Activated CD4-positive, alpha-beta memory T cell treated with anti-CD3 and anti-CD28 coated beads, Interleukin-2, amount 10 ng/mL, durations not matched to agents 7 days and 5 days (primary cell): ENCODE measurements at regions not wholly inside any gene's neighbourhood (a gene's known extent, or its start where the extent isn't known, plus 50 kb on each side); places are given as distances from the start of the nearest gene placed in this dataset.
A peak's percentile ranks its signal among the peaks of the same experiment; 100 is the strongest.

Experiments used
- CTCF ChIA-PET: fragments of 350-600 bp; sonication (Branson Sonifier 250); formaldehyde crosslinking; loops from one replicate; lab custom pipeline; 2021; ENCODE audit warnings: antibody characterized with exemption, inconsistent platforms; lab: Charles Lee
- POLR2A ChIA-PET: fragments of 350-600 bp; sonication (Branson Sonifier 250); formaldehyde crosslinking; loops from one replicate; lab custom pipeline; 2021; ENCODE audit warnings: antibody characterized with exemption; lab: Charles Lee
- DNase-seq: peaks from one replicate; pipeline ENCODE4 v3.0.0-alpha.2; 2020
- H3K27ac Mint-ChIP-seq: one replicate; pipeline ENCODE4 v1.8.0; 2021; ENCODE audit warnings: mild to moderate bottlenecking, mixed read lengths
- H3K27me3 Mint-ChIP-seq: one replicate; pipeline ENCODE4 v1.8.0; 2021; ENCODE audit warnings: mixed read lengths
- H3K36me3 Mint-ChIP-seq: one replicate; pipeline ENCODE4 v1.8.0; 2021; ENCODE audit warnings: low read depth, mixed read lengths
- H3K4me1 Mint-ChIP-seq: one replicate; pipeline ENCODE4 v1.8.0; 2021; ENCODE audit warnings: mixed read lengths
- H3K4me3 Mint-ChIP-seq: one replicate; pipeline ENCODE4 v1.8.0; 2021; ENCODE audit warnings: mild to moderate bottlenecking, mixed read lengths
- H3K9me3 Mint-ChIP-seq: one replicate; pipeline ENCODE4 v1.8.0; 2021; ENCODE audit warnings: mixed read lengths

GRCh38 chr17:68790931-68791330 is 164.3 kb downstream of the ABCA8 start:
- POLR2A ChIA-PET, result no interaction called here
- Mint-ChIP-seq H3K36me3 (no peaks in the 10 kb centered on the region), H3K27me3 (peaks cover 15% of the 10 kb centered on the region), H3K4me1 (peaks cover 3% of the 10 kb centered on the region), H3K9me3 (no peaks in the 10 kb centered on the region), H3K4me3 (no peak overlapping the region), H3K27ac (no peak overlapping the region)
- CTCF ChIA-PET, result interaction anchor here (1.0 kb wide), 1 partner anchor 14 kb away, joined by 3 read pairs; no protein-coding TSS in a partner anchor
- no peak for DNase-seq

GRCh38 chr17:68790492-68790891 is 164.7 kb downstream of the ABCA8 start:
- no peak for DNase-seq
- Mint-ChIP-seq H3K4me1 (peaks cover 3% of the 10 kb centered on the region), H3K27me3 (peaks cover 17% of the 10 kb centered on the region), H3K36me3 (no peaks in the 10 kb centered on the region), H3K27ac (no peak overlapping the region), H3K4me3 (no peak overlapping the region), H3K9me3 (no peaks in the 10 kb centered on the region)
- ChIA-PET CTCF (no interaction called here), POLR2A (no interaction called here)

- H3K4me1 Mint-ChIP-seq, result no peaks in the 10 kb centered on the region
- peaks cover 19% of the 10 kb centered on the region for H3K27me3 Mint-ChIP-seq
- no peak overlapping the region for H3K27ac Mint-ChIP-seq
- H3K36me3 Mint-ChIP-seq, result no peaks in the 10 kb centered on the region
- DNase-seq, result no peak
- ChIA-PET CTCF (no interaction called here), POLR2A (no interaction called here)
- no peak overlapping the region for H3K4me3 Mint-ChIP-seq
- no peaks in the 10 kb centered on the region for H3K9me3 Mint-ChIP-seq
These were observed 165.8 kb downstream of the ABCA8 start for GRCh38 chr17:68789203-68789962.

GRCh38 chr17:68785565-68786486 is 169.4 kb downstream of the ABCA8 start:
- Mint-ChIP-seq H3K27me3 (peaks cover 22% of the 10 kb centered on the region), H3K9me3 (no peaks in the 10 kb centered on the region), H3K36me3 (no peaks in the 10 kb centered on the region), H3K27ac (no peak overlapping the region), H3K4me3 (no peak overlapping the region), H3K4me1 (no peaks in the 10 kb centered on the region)
- DNase-seq, result no peak
- CTCF ChIA-PET, result interaction anchor here (1.2 kb wide), 1 partner anchor 9 kb away, joined by 3 read pairs; no protein-coding TSS in a partner anchor
- POLR2A ChIA-PET, result no interaction called here

DNA sequence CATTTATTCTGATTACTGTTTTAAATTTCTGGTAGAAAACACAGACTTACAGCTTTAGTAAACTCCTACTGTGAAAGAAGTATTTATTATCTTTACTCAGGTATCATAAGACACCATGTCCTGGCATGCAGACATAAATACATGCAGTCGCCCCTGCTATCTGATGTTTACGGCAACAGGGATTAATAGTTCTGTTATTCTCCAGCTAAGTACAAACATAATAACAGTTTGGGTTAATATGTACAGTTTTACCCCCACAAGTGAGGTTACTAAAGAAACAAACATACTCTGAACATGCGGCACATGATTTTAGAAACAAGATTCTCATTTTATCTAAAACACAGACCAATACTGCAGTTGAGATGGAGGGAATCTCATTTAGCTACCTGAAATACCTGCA is 170.8 kb downstream of the ABCA8 start:
- Mint-ChIP-seq H3K4me3 (no peak overlapping the region), H3K9me3 (no peaks in the 10 kb centered on the region), H3K27me3 (peaks cover 23% of the 10 kb centered on the region), H3K27ac (no peak overlapping the region), H3K36me3 (no peaks in the 10 kb centered on the region), H3K4me1 (no peaks in the 10 kb centered on the region)
- no peak for DNase-seq
- CTCF ChIA-PET, result interaction anchor here (1.1 kb wide), 1 partner anchor 460 kb away, joined by 3 read pairs; no protein-coding TSS in a partner anchor
- POLR2A ChIA-PET, result no interaction called here

DNA sequence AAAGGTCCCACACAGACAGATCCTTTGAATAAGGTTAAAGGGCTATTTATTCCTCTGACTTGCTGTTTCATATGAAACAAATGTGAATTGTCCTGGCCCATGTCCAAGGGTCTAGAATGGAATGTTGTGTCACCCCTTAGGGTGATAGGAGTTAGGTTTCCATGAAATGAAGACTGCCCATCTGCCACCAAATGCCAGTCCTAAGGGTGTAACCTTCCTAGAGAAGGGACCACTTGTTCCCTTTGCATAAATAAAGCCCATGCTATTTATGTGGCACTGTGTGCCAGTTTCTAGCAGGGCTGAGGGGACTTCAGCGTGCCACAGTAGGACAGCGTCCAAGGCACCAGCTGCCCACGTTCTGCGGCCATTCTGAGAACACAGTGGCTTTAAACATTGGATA is 171.3 kb downstream of the ABCA8 start:
- Mint-ChIP-seq H3K4me3 (no peak overlapping the region), H3K36me3 (no peaks in the 10 kb centered on the region), H3K27ac (no peak overlapping the region), H3K4me1 (no peaks in the 10 kb centered on the region), H3K9me3 (no peaks in the 10 kb centered on the region), H3K27me3 (peaks cover 25% of the 10 kb centered on the region)
- DNase-seq, result no peak
- CTCF ChIA-PET, result no interaction called here
- POLR2A ChIA-PET, result no interaction called here

DNA sequence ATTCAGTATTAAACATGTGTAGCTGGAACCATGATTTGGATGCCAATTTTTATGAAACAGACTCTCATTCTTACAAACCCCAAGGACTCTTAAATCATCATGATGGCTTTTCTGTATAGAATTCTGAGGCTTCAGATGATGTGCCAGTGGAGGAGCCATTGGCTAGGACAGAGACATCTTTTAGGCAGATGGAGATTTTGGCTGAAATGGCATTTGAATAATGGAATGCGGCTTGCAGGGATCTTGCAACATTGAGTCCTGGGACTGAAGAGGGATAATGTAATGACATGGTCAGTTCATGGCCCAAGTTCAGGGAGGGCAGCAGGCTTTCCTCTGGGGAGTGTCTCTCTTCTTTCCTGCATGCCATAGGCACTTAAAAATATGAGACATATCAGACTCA is 172.4 kb downstream of the ABCA8 start:
- CTCF ChIA-PET, result no interaction called here
- Mint-ChIP-seq H3K4me1 (no peaks in the 10 kb centered on the region), H3K9me3 (no peaks in the 10 kb centered on the region)

GRCh38 chr17:68780596-68780995 is 174.6 kb downstream of the ABCA8 start:
- Mint-ChIP-seq H3K27me3 (peaks cover 11% of the 10 kb centered on the region), H3K27ac (no peak overlapping the region), H3K9me3 (no peaks in the 10 kb centered on the region), H3K4me1 (no peaks in the 10 kb centered on the region), H3K36me3 (no peaks in the 10 kb centered on the region), H3K4me3 (no peak overlapping the region)
- POLR2A ChIA-PET, result no interaction called here
- DNase-seq, result no peak
- CTCF ChIA-PET, result no interaction called here

More for the DNA sequence above, 172.4 kb downstream of the ABCA8 start:
- no peak overlapping the region for H3K27ac Mint-ChIP-seq
- POLR2A ChIA-PET, result no interaction called here
- H3K4me3 Mint-ChIP-seq, result no peak overlapping the region
- DNase-seq, result no peak
- peaks cover 22% of the 10 kb centered on the region for H3K27me3 Mint-ChIP-seq
- H3K36me3 Mint-ChIP-seq, result no peaks in the 10 kb centered on the region

- H3K9me3 Mint-ChIP-seq, result no peaks in the 10 kb centered on the region
- CTCF ChIA-PET, result interaction anchor here (0.8 to 1.8 kb wide), 4 partner anchors 439 to 470 kb away, joined by 3 to 6 read pairs (median 4); no protein-coding TSS in a partner anchor
- H3K4me1 Mint-ChIP-seq, result no peaks in the 10 kb centered on the region
- H3K27ac Mint-ChIP-seq, result no peak overlapping the region
- no peaks in the 10 kb centered on the region for H3K36me3 Mint-ChIP-seq
- POLR2A ChIA-PET, result no interaction called here
- no peak overlapping the region for H3K4me3 Mint-ChIP-seq
- H3K27me3 Mint-ChIP-seq, result peaks cover 8% of the 10 kb centered on the region
- no peak for DNase-seq
These were observed 176.5 kb downstream of the ABCA8 start for GRCh38 chr17:68778726-68779125.

- Mint-ChIP-seq H3K9me3 (no peaks in the 10 kb centered on the region), H3K4me1 (no peaks in the 10 kb centered on the region), H3K36me3 (no peaks in the 10 kb centered on the region), H3K27ac (no peak overlapping the region), H3K4me3 (no peak overlapping the region), H3K27me3 (peaks cover 8% of the 10 kb centered on the region)
- no peak for DNase-seq
- ChIA-PET POLR2A (no interaction called here), CTCF (interaction anchor here (1.5 to 1.9 kb wide), 4 partner anchors 244 to 471 kb away, joined by 3 to 8 read pairs (median 5); no protein-coding TSS in a partner anchor)
These were observed 176.9 kb upstream of the FAM20A start for GRCh38 chr17:68777856-68778694.

- ChIA-PET CTCF (interaction anchor here (1.0 to 1.9 kb wide), 7 partner anchors 8 to 472 kb away, joined by 3 to 8 read pairs (median 4); no protein-coding TSS in a partner anchor), POLR2A (no interaction called here)
- H3K9me3 Mint-ChIP-seq, result no peaks in the 10 kb centered on the region
- H3K4me3 Mint-ChIP-seq, result no peak overlapping the region
- no peak overlapping the region for H3K27ac Mint-ChIP-seq
- H3K36me3 Mint-ChIP-seq, result no peaks in the 10 kb centered on the region
- peaks cover 8% of the 10 kb centered on the region for H3K27me3 Mint-ChIP-seq
- H3K4me1 Mint-ChIP-seq, result no peaks in the 10 kb centered on the region
- peak; percentile 32 for DNase-seq
These were observed 176.2 kb upstream of the FAM20A start for GRCh38 chr17:68777243-68777855.

GRCh38 chr17:68776451-68776850 is 175.3 kb upstream of the FAM20A start:
- H3K27ac Mint-ChIP-seq, result no peak overlapping the region
- no peak for DNase-seq
- H3K27me3 Mint-ChIP-seq, result peaks cover 5% of the 10 kb centered on the region
- no peaks in the 10 kb centered on the region for H3K9me3 Mint-ChIP-seq
- H3K4me1 Mint-ChIP-seq, result no peaks in the 10 kb centered on the region
- H3K4me3 Mint-ChIP-seq, result no peak overlapping the region
- H3K36me3 Mint-ChIP-seq, result no peaks in the 10 kb centered on the region
- CTCF ChIA-PET, result interaction anchor here (0.6 to 1.9 kb wide), 11 partner anchors 9 to 473 kb away, joined by 3 to 8 read pairs (median 3); no protein-coding TSS in a partner anchor
- POLR2A ChIA-PET, result no interaction called here
